GM19452 (cell line): ENCODE measurements at regions not wholly inside any gene's neighbourhood (a gene's known extent, or its start where the extent isn't known, plus 50 kb on each side); places are given as distances from the start of the nearest gene placed in this dataset.

Experiments used
- ATAC-seq: cut with Tn5 transposase; IDR thresholded peaks from one replicate; pipeline ENCODE4 v1.9.1; 2021; ENCODE audit not compliant: unreplicated experiment

DNA sequence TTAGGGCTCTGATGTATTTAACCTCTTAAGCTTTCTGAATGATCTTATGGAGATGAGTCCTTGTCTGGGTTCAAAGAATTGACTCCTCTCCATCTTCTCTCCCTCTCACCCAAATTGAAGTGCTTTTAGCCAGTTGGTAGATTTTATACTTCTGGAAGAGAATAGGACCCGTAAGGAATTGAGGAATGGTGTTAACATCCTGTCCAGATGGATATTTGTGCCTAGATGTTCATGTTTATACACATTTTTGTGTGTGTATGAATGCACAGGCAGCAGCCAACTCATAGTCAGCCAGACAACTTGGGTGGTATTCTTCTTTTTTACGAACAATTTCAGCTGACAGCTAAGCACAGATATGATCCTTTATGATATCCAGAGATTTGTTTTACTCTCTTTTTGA is 449.6 kb upstream of the RGS6 start:
- ATAC-seq, result no peak

DNA sequence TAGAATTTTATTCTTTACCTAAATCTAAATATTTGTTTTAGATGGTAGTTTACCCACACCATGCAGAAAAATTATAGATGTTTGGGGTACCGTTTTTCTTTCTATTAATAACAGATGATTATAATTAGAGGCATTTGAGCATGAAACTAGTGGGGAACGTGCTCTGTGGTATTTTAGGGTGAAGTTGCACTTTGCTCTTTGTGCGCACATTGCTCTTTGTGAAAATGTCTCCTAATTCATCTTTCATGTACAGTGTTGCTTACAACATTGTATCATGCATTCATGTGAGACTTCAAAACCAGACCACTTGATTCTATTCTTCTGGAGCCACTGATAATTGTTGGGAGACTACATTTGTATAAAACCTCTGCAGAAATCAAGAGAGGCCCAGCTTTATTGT is 449.1 kb upstream of the RGS6 start:
- no peak for ATAC-seq

DNA sequence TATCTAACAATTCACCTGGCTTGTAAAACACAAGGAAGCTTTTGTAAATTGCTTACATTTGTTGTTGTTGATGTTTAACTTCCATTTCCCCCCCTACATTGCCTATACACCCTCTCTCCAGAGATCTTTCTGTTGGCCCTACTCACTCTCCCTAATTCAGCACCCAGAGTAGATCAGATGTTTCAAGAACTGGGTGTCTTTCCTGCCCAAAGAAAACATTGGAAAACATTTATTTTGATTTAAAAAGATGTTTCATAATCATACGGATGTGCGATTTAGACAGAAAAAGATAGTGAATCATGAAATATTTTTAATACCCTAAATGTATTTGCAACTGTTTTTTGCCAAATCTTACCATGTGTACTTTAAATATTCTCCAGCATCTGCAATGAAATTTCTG is 446.4 kb upstream of the RGS6 start:
- no peak for ATAC-seq

DNA sequence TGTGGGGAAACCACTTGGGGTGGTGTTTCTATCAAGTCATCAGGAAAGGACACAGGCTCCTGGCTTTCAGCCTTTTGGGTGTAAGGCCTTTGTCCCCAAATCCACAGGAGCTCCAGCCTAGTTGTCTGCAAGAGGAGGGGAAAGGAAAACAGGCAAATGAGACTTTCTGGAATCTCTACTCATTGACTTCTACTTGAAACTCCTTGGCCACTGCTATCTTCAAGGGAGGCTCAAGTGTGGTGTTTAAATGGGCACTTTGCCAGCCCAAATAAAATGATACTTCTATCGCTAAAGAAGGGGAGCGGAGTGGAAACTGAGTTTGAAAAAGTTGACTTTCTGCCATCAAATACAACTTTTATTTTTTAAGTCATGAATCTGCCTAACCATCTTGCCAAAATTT is 445.9 kb upstream of the RGS6 start:
- no peak for ATAC-seq

DNA sequence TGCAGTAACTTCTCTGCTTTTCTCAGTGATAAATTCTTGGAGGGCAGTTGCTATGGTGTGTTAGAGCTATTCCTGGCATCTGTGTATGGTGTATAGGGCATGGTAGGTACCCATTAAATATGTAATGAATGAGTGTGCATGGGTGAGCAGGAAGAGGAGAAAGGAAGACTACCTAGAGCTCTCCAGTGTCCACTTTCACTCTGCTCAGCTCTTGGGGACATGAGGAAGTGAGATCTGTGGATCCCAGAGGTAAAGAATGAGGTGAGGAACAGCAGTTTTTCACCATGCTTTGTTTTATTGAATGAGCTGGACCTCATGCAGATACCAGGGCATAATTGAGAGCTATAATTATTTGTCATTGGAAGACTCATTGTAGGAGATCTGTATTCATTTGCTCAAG is 444.8 kb upstream of the RGS6 start:
- ATAC-seq, result peak; percentile 61

DNA sequence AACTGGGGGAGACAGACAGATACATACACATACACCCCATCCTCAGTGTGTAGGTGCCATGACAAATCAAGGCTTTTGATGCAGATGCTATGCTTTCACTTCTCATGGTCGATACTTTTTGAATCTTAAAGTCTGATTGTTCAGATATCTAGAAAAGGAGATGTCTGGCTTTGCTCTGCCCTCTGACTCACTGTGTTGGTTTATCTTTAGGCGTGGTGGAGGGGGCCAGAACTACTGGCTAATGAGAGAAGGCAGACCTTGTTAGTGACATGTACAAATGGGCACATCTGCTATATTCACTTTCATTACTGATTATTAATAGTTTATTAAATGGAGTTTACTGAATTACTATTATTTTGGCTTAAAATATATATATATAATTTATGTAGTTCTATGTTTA is 444.3 kb upstream of the RGS6 start:
- peak; percentile 22 for ATAC-seq

DNA sequence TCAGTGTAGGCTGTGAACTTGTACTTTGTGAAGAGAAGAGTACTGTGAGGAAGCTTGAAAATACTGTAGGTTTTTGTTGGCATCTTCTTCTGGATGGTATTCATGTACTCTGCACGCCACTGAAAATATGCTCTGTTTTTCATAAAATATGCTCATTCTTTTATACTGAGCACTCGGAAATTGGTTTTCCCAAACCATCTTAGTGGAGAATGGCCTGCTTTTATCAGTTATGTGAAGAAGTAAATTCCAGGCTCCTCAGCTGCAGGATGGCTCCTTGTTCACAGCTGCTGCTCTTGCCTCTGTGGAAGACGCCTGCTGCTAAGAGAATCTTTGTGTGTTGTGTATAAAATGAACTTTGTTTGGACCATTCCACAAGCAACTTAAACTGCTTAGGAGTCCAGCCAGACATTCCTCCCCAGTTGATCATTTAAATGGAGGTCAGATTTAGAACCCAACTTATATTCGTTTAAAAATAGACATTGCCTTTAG is 443.5 kb upstream of the RGS6 start:
- no peak for ATAC-seq

DNA sequence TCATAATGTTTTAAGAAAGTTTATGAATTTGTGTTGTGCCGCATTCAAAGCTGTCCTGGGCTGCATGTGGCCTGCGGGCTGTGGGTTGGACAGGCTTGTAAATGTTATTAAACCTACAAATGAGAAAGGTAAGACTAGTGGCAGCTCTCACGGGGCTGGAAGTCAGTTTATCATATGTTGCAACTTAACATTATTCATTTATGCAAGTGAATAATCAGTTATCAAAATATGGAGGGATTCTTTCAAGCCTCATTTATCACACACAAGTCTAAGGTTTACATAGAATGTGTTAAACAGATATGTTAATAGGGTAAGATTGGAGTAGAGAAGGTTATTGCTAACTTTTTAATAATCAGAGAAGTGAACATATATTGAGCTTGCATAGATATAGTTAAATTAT is 442.5 kb upstream of the RGS6 start:
- ATAC-seq, result no peak

DNA sequence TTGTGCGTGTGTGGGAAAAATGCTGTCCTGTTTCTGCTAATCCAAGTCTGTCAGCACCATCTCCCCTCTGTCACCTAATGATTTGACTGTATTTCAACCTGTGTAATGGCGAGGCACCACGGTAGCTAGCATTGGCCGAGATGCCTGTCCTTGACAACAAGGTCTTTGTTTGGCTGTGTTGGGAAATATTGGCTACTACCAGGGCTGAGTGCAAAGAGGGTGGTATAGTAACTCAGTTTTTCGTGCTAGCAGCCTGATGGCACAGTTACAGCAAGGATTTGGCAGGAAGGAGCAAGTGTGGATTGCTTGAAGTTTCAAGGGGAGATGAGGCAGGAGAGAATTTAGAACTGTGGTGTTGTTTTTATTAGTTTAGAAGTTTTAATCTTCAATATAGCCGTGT is 440.3 kb upstream of the RGS6 start:
- no peak for ATAC-seq

DNA sequence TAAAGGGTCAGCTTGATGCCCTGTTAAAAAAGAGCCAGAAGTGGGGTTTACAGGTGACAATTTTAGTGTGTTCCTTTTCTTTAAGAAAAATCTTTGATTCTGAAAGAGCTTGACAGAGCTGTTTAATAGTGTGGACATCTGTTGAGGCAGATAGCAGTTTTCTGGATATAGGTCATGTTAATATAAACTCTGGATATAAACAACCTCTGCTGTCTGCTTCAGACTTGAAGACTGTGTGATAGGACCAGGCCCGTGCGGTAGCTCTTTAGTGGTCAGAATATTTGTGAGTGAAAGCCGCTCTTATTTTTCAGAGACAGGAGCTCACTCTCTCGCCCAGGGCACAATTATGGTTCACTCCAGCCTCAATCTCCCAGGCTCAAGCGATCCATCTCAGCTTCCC is 439.9 kb upstream of the RGS6 start:
- no peak for ATAC-seq

DNA sequence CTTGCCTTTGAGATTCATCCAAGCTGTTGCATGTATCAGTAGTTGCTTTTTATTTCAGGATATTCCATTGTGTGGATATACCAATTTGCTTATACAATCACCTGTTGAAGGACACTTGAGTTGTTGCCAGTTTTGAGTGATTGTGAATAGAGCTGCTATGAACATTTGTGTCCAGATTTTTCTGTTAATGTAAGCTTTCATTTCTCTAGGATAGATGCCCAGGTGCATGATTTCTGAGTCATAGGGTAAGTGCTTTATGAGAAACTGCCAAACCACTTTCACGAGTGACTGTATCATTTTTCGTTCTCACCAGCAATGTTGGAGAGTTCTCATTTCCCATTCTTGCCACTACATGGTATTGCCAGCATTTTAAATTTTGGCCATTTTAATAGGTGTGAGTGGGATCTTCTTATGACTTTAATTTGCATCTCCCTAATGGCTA is 434.6 kb upstream of the RGS6 start:
- peak; percentile 79 for ATAC-seq

DNA sequence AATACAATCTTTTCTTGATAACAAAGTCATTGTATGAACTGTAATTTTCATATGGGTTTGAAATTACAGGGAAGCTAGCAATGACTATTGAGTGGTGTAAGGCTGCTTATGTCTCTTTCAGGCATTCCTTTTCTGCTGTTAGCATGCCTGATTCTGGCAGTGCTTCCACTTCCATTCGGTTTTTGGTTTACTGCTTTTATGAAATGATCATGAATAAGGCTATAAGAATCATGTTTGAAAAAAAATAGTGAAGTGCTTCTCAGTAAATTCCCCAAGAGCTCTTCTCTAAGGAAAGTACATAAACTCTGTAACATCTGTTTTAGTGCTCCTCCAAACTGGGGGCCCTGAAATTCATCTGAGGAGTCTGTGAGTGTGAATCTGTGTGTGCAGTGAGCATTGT is 434.0 kb upstream of the RGS6 start:
- peak; percentile 28 for ATAC-seq

DNA sequence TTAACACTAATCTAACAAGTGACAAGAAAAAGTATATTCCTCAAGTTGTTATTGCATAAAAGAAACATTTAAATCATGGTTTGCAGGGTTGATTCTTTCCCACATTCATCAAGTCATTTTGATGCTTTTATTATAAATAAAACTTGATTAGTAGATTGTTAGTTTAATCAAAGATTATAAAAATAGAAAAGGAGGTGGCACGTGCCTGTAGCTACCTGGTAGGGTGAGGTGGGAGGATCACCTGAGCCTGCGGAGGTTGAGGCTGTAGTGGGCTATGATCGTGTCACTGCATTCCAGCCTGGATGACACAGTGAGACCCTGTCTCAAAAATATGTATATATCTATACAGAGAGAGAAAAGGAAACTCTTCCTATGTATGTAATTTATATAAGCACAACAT is 433.2 kb upstream of the RGS6 start:
- ATAC-seq, result no peak

DNA sequence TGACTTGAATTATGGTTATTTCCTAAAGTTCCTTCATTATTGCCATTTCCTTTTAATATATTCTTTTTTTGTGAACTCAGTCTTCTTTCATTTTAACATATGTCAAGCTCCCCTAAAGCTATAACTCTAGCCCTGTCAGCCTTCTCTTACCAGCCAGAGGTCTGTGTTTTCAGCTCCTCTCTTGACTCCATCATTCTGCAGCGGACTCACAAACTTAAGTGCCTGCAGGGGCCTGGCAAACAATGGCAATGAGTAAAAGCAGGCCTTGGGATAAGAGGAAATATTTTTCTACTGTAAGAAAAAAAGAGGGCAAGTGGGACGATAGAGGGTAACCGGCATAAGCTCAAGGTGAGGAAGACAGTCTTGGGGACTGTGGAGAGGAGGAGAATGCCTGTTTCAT is 424.5 kb upstream of the RGS6 start:
- no peak for ATAC-seq

DNA sequence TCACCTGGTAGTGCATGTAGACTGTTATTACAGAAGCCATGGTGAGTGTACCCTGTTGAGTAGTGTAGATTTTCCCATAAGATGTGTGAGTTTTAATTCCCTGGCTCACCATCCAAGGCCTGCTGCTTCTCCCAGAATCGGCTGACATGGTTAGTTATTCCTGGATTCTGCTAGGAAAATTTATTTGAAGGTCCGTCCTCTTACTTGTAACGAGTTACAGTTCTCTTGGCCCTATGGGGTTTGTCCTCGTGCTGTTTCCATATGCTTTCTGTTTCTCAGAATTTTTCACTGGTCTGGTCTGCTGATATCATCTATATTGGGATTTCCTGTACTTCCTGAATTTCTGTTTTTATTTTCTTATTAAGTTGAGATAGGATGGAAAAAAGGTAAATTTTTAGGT is 423.3 kb upstream of the RGS6 start:
- no peak for ATAC-seq

DNA sequence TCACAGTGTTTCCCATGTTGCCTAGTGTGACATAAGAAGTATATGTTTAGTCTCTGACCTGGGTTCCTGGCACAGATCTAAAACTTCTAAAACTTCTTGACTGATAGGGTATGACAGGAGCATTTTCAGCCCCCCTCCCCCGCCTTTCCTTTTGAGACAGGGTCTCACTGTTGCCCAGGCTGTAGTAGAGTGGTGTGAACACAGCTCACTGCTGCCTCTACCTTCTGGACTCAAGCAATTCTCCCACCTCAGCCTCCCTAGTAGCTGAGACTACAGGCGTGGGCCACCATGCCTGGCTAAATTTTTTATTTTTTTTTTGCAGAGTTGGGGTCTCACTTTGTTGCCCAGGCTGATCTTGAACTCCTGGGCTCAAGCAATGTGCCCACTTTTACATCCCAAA is 421.1 kb upstream of the RGS6 start:
- no peak for ATAC-seq

DNA sequence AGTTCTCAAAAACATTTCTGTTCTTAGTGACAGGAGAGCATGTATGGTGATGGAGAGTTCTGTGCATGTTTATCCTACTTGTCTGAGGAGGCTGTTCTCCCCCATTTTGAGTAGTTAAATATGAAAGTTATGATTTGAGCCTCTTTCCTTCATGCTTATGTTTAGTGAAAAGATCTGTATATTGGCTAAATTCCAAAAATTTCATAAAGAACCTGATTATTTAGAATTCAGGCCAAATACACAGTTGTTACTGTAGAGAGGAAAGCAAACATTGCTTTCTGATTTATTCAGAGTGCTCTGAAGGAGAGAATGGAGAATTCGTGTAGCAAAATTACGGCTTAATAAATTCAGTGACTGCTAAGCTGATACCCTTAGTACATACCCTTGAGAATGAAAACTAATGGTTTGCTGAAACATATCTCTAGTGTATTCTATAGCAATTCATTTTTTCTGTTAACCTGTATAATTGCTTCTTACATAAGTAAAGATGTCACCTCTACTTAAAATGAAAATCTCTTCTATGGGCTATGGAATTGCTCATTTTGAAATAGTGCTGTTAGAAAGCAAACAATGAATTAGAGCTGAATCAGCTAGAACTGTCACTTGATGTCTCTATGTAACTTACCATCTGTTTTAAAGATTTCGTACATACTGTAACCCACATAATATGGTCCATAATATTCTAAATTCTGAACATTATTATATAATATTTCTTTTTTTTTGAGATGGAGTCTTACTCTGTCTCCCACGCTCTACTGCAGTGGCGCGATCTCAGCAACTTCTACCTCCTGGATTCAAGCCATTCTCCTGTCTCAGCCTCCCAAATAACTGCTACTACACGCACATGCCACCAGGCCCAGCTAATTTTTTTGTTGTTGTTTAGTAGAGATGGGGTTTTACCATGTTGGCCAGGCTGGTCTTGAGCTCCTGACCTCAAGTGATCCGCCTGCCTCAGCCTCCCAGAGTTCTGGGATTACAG is 417.0 kb upstream of the RGS6 start:
- ATAC-seq, result no peak

DNA sequence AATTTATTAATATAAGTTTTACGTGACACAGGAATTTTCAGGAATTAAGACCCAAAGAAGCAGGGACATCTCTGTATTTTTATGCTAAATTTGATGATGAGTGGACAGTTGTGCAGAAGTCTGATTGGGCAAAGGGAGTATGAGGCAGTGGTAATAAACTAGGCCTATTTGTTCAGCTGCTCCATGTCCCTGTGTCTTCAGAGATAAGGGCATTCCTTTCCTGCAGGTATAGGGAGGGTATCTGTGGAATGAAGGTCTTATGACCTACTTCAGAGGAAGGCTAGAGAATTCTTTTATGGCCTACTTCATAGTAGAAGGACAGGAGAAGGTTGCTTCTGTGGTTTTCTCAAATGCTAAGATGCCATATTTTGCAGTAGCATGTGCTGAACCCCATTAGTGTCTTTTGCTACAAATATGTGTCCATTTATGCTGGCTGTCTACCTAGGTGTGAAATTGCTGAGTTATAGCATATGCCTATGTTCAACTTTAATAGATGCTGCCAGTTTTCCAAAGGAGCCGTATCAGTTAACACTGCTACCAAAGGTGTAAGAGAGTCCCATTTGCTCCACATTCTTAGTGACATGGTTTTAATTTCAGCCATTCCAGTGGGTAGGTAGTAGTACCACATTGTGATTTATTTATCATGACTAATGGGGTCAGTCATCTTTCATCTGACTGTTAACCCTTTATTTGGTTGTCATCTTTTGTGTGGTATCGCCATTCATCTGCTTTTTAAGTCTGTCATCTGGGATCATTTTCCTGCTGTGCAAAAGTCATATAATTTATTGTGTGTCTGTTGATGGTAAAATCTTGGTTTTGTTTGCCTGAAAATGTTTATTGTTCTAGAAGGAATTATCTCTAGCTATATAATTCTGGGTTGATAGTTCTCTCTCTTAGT is 410.7 kb upstream of the RGS6 start:
- no peak for ATAC-seq

DNA sequence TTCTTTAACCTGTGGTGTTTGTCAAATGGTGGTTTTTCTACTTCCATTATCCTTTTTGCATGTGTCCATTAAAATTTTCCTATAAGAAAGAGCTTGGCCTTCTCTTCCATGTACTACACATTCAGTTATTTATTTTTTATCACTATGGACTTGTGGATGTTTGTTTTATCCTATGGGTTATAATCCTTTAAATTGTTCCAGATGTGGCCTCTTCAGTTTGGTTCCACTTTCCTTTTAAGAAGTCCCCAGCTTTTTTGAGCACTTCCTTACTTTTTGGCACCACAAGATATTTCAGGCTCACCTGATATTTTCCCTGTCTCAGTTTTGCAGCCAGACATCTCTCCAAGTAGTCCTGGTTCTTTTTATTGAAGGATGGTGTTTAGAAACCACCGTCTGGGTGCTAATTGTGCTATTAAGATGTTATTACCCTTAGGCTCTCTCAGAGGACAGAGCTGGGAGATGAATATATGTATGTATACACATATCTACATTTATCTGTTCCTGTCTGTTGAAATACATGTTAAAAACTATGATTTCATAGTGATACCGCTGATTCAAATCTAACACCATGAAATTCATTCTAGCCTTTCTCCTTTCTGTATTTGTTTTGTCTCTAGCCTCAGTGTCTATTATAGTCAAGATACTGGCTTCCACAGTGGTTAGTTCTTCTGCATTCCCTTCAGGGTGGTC is 408.5 kb upstream of the RGS6 start:
- ATAC-seq, result peak; percentile 75

DNA sequence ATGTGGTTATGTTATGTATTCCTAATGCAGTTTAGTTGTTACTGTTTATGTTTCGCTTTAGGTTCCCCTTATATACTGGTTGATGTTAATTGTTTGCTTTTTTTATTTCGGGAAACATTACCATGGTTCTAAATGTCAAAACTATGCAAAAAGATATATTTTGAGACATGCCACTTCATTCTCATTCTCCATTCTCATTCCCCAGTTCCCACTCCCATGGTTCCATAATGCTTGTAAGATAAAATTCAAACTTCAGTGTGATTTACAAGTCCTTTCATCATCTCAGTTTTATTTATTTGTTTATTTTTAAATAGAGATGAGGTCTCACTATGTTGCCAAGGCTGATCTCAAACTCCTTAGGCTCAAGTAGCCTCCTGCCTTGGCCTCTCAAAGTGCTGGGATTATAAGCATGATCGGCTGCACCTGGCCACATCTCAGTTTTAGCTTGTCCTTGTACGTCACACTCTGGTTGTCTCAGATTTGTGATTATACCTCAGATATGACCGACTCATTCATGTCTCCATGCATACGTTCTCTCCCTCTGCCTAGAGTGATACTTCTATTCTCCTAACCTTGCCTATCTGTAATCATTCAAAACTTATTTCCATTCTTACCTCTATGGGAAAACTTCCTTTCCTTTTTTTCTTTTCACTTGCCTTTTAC is 407.8 kb upstream of the RGS6 start:
- ATAC-seq, result no peak
